GM12891 (cell line): ENCODE measurements at regions not wholly inside any gene's neighbourhood (a gene's known extent, or its start where the extent isn't known, plus 50 kb on each side); places are given as distances from the start of the nearest gene placed in this dataset.

Experiments
- POLR2A ChIP-seq: IDR thresholded peaks from 2 replicates; pipeline ENCODE4 v1.6.1; 2011; ENCODE audit warnings: low read depth, low read length, control low read depth
- POLR2AphosphoS5 ChIP-seq: IDR thresholded peaks from 2 replicates; pipeline ENCODE4 v1.6.1; 2011; ENCODE audit warnings: low read depth, low read length, control low read depth
- POU2F2 ChIP-seq: IDR thresholded peaks from 2 replicates; pipeline ENCODE4 v1.6.1; 2011; ENCODE audit warnings: low read depth, mild to moderate bottlenecking, control low read depth, low read length, moderate library complexity
- SPI1 ChIP-seq: IDR thresholded peaks from 2 replicates; pipeline ENCODE4 v1.6.1; 2011; ENCODE audit warnings: low read depth, low read length, control low read depth
- TAF1 ChIP-seq: IDR thresholded peaks from 2 replicates; pipeline ENCODE4 v1.6.1; 2011; ENCODE audit warnings: low read depth, low read length, control low read depth

DNA sequence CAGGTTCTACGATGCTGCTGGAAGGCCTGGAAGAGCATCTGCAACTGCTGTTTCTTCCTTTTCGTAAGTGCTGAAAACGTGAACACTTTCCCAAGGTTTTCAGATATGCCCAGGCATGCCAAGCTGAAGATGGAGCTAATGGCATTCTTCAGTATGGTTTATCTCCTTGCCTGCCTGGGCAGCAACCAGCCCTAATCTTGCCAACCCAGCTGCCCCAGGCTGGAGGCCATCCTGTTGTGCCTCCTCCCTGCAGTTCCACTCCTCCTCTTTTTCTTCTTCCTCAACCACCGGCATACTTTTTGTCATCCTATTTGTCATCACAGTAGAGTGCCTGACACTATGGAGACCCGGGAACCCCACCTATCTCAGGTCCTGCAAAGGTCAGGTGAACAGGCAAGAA, 1849.3 kb downstream of the TP53TG3F start:
- no peak for TF ChIP-seq POLR2A
- no peak for TF ChIP-seq POLR2AphosphoS5
- TF ChIP-seq TAF1 = no peak
- no peak for TF ChIP-seq SPI1
- TF ChIP-seq POU2F2 = no peak
